ENCODE measurements at regions not wholly inside any gene's neighbourhood (a gene's known extent, or its start where the extent isn't known, plus 50 kb on each side); places are given as distances from the start of the nearest gene placed in this dataset.

GRCh38 chr5:165882099-165882498, 2376.7 kb downstream of the MAT2B start:
- TF ChIP-seq CTCF (IDR thresholded peaks at IDR 0.05) (no peak), POLR2A (IDR thresholded peaks at IDR 0.05) (no peak)

All from thyroid gland (tissue), 4 donors.